ENCODE measurements at regions not wholly inside any gene's neighbourhood (a gene's known extent, or its start where the extent isn't known, plus 50 kb on each side); places are given as distances from the start of the nearest gene placed in this dataset.

DNA sequence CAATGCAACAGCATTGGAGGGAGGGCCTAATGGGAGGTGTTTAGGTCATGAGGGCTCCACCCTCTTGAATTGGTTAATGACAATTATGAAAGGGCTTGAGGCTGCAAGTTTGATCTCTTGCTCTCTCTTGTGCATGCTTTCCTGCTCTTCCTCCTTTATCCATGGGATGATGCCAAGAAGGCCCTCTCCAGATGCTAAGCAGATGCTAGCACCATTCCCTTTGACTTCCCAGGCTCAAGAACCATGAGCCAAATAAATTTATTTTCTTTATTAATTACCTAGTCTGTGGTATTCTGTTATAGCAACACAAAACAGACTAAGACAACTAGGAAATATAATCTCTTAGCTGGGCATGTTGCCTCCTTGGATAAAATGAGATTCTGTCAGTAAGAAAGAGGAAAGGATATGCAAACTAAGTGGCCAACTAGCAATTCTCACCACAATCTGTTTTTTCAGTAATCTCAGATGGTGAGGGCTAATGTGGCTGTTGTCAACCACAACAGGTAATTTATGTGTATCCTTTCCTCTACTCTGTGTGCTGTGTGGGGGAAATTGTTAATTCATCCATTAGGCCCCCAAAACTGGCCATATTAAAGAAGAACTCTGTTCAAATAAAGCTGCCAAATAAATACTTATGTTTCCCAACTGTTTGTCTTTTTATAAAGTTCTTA, 269.1 kb upstream of the CD180 start:
- TF ChIP-seq RFX5 (IDR thresholded peaks at IDR 0.05) = no peak
- TF ChIP-seq, protein P1, sequence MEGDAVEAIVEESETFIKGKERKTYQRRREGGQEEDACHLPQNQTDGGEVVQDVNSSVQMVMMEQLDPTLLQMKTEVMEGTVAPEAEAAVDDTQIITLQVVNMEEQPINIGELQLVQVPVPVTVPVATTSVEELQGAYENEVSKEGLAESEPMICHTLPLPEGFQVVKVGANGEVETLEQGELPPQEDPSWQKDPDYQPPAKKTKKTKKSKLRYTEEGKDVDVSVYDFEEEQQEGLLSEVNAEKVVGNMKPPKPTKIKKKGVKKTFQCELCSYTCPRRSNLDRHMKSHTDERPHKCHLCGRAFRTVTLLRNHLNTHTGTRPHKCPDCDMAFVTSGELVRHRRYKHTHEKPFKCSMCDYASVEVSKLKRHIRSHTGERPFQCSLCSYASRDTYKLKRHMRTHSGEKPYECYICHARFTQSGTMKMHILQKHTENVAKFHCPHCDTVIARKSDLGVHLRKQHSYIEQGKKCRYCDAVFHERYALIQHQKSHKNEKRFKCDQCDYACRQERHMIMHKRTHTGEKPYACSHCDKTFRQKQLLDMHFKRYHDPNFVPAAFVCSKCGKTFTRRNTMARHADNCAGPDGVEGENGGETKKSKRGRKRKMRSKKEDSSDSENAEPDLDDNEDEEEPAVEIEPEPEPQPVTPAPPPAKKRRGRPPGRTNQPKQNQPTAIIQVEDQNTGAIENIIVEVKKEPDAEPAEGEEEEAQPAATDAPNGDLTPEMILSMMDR (IDR thresholded peaks at IDR 0.05) = no peak
- no peak for TF ChIP-seq SREBF2 (IDR thresholded peaks at IDR 0.05)
- TF ChIP-seq, protein P2, sequence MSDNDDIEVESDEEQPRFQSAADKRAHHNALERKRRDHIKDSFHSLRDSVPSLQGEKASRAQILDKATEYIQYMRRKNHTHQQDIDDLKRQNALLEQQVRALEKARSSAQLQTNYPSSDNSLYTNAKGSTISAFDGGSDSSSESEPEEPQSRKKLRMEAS (IDR thresholded peaks at IDR 0.05) = no peak
- TF ChIP-seq RAD21 (conservative IDR thresholded peaks at IDR 0.05 in 1 of 2, IDR thresholded peaks at IDR 0.05 in 1 of 2) = no peak
- no peak for TF ChIP-seq MYC (IDR thresholded peaks at IDR 0.05; ENCODE audit: borderline replicate concordance, low read length)
- no peak for TF ChIP-seq RNF2 (IDR thresholded peaks at IDR 0.05; ENCODE audit: borderline replicate concordance, low read depth)
- TF ChIP-seq NR3C1 (IDR thresholded peaks at IDR 0.05) = no peak
- no peak for TF ChIP-seq KDM5A (IDR thresholded peaks at IDR 0.05)
- no peak for TF ChIP-seq GATA3 (IDR thresholded peaks at IDR 0.05; ENCODE audit: borderline replicate concordance)
